Forelimb muscle (tissue), 1 donor: ENCODE measurements at regions not wholly inside any gene's neighbourhood (a gene's known extent, or its start where the extent isn't known, plus 50 kb on each side); places are given as distances from the start of the nearest gene placed in this dataset.

Source experiments
- DNase-seq: peaks from one replicate; pipeline ENCODE4 v3.0.0-alpha.2; 2013; ENCODE audit warnings: low read depth

GRCh38 chr2:8157621-8158430, 524.0 kb upstream of the ID2 start:
- DNase-seq = no peak

- no peak for DNase-seq
Measured at GRCh38 chr2:8158711-8159110, 523.1 kb upstream of the ID2 start.

DNA sequence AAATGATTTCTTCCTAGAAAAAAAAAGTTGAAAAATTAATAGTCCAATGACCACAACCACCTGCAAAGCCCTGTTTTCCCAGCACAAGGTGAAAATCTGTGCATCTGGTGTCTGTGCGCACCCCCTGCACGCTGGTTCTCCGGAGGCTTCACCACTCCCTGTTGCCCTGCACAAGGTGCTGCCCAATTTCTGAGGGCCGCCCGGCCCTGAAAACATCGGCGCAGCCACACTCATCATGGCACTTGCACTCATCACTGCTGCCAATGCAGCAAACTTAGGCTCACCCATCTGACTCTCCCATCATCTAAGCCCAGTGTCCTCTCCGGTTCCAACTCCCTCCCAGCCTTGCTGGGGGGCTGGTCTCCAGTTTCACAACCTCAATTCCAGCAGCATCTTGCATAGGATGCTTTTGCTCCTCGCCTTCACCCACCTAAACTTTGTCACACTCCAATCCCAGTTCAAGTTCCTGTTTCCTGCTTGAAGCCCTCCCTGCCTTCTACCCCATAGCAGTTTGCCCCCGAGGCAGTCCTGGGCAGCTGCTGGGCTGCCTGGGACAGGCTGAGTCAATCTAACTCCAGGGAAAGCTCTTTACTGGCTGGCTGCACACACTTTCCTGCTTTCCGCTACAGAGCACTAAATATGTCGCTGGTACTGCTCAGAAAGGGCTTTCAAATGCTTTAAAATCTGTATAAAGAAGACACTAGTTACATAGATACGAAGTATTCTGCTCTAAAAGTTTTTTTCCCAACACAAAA, 522.5 kb upstream of the ID2 start:
- DNase-seq = no peak

- DNase-seq = no peak
Measured at GRCh38 chr2:8159966-8160603, 521.8 kb upstream of the ID2 start.

DNA sequence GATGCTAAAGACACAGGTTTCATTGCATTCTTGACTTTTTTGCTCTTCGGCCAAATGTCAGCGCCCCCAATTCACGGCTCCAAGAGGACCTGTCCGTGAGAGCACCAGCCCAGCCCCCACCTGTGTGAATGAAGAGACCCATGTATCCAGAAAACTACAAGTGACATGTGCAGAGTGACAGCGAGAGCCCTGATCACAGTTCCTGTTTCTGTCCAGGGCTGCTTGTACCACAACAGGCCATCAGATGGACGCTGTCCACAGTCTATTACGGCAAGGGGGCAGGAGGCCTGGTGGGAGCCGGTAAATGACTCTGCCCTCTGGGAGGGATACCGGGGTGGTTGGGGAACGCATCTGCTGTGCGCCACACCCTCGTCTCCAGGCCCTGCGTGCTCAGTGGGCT, 520.9 kb upstream of the ID2 start:
- DNase-seq = no peak

DNA sequence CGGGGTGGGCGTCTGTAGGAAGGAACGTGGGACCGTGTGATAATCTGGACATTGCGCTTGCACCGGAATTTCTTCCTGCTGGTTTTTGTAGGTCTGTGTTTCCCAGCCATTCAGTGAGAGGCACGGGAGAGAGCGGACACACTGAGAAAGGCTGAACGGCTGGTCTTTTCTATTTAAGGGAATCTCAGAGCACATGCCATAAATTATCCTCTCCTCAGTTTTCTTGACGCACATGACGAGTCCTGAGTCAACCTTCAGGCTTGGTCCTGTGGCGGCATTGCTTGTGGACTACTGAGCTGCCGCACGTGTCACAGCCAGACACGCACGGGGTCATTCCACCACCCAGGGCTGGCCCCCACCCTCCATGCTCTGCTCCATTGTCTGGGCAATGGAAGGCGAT, 519.3 kb upstream of the ID2 start:
- no peak for DNase-seq

GRCh38 chr2:8165550-8165949, 516.3 kb upstream of the ID2 start:
- no peak for DNase-seq

DNA sequence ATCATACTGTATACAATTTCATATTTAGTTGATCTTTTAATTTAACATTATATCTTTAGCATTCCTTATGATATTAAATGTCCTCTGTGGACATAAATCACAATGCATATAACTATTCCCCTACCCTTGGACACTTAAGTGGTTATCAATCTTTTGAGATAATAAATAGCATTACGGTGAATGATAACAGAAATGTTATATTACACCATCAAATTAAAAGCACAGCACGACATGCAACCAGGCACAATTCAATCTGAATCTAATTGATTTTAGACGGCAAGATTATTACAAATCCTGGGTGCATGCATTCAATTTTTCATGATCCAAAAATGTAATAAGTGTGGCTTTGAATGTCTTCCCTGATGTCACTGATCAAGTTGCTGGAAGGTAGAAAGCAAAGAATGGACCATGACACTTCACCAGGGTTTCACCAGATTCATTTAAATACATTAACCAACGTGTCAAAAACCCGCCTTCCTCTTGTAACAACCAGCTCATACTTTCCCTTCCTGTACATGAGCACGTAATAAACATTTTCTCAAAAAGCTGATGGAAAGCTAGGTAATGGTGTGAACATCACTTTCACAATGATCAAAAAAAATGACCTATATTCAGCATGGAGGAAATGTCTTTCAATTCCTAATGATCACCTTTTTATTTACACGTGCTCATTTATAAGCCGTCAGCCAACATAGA, 513.7 kb upstream of the ID2 start:
- no peak for DNase-seq

DNA sequence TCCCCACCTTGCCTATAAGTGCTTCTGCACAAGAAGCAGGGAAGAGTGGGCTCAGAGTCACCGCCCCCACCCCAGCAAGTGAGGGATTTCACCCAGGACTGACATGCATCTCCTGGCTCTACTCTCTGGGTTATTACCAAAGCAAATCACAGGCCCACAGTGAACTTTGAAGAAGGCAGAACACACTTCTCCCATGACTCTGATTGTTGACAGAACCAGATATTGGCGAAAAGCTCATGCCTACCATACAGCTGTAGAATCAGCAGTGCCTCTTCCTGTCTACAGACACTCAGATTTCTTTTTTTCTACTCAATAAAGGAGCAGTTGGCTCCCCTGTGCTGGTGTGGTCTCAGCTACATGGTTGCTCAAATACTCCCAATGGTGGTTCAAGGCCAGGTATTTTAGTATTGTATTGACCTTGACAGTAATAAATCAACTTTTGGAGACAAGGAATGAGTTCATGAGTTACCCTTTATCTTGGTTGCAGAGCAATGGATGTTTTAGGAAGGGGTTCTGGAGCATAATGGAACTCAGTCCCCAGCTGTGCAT, 512.9 kb upstream of the ID2 start:
- no peak for DNase-seq

- no peak for DNase-seq
Measured at GRCh38 chr2:8169443-8169842, 512.4 kb upstream of the ID2 start.

DNA sequence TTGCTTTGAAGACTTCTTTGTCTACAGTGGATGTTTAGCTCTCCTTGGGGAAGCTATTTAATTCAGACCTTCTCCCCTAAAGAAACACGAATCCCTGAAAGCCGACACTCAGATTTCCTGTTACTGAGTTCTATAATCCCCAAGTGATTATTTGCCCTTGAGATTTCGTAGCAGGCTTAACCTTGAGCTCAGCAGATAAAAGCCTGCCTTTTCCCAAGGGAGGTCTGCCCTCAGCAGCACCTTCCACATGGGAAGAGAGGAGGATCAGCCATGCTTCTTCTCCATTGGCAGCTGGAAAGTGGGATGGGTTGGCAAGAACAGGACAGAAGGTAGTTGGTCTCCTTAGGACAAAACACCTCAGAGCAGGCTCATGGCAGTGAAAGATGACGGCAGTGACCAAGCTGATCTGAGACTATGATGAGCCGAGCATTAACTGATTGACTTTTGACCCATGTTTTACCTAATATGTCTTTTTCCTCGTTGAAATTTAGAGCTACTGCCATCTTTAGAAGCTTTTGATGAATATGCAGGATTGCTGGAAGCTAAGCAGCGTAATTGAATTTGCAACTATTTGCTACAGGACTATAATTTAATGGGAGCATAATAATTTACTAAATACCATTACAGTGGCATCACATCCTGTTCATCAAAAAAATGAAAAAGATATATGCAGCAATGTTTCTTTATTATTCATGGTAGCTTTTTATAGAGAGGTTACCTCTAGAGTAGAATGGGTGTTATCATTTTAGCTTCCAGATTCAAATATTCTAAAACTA, 511.1 kb upstream of the ID2 start:
- no peak for DNase-seq

DNA sequence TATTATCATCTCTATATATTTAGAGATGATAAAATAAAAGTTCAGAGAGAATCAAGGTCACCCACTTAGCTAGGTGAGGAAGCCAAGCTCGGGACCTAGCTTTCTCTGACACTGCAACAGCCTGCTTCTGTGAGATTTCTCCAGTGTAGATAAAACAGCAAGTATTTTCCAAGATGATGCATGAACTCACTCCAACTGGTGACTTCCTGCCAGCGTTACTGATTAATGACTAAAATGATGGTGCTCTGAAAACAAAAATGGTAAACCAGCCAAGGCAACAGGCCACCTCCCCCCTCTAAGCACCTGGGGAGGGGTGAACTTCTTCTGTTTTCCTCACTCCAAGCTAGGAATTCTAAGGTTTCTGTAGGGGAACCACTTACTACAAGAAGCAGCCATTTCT, 510.2 kb upstream of the ID2 start:
- DNase-seq = no peak

DNA sequence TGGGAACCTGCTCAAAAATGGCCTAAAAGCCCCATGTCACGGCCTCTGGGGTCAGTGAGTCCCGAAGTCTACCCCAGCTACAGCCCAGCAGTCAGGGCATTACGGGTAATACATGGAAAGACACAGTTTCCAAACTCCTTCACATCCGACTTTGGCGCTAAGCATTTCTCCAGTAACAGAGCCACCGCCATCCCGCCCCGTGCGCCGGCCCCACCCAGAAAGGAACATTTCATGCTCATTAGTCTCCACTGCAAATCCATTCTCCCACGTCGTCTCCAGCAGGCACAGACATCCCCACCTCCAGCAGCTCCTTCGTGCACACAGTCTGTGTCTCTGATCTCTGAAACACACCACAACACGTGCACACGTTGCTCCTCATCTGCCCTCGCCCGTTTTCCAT, 509.2 kb upstream of the ID2 start:
- no peak for DNase-seq

DNA sequence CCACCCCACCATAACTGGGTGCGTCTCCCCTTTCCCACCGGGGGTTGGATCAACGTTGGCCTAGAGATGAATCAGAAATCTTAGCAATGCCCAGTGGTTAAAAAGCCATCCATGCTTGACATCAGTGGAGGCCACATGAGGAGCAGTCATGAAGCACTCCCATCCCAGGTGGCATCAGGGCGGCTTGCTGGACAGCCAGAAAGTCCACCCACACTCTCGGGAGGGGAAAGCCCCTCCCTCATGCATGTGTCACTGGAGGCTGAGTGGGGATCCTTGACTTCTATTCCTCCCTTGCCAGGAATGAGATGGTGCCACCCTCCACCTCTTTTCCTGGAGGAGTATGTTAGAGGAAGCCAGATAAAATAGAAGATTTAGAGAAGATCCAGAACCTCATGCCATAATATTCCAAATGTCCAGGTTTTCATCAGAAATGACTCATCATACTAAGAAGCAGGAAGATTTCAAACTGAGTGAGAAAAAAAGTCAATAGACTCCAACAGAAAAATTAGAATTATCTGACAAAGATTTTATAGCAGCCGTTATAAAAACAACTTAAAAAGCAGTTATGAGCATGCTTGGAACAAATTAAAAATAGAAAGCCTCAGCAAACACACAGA, 507.1 kb upstream of the ID2 start:
- DNase-seq = no peak

- no peak for DNase-seq
Measured at GRCh38 chr2:8176887-8177286, 505.0 kb upstream of the ID2 start.

DNA sequence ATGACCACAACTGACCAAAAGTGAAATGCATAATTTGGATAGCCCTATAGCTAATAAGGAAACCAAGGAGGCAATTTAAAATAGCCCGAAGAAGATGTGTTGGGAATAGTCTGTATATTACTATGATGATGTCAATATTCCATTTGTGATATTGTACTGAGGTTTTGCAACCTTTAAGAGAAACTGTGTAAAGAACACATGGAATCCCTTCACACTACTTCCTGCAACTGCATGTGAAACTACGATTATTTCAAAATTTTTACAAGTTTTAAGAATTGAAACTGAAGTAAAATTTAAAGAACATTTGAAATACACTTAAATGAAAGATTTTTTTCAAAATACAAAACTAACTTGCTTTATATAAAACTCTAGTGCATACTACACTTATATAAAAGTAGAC, 504.3 kb upstream of the ID2 start:
- DNase-seq = no peak

DNA sequence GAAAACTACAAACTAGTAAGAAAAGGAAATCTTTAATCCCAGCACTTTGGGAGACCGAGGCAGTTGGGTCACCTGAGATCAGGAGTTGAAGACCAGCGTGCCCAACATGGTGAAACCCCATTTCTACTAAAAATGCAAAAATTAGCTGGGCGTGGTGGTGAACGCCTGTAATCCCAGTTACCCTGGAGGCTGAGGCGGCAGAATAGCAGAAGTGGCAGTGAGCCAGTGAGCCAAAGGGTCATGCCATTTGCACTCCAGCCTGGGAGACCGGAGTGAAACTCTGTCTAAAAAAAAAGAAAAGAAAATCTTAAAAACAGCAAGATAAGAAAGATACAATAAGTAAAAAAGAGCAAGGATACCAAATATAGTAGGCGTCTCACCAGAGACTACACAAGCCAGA, 502.9 kb upstream of the ID2 start:
- no peak for DNase-seq

DNA sequence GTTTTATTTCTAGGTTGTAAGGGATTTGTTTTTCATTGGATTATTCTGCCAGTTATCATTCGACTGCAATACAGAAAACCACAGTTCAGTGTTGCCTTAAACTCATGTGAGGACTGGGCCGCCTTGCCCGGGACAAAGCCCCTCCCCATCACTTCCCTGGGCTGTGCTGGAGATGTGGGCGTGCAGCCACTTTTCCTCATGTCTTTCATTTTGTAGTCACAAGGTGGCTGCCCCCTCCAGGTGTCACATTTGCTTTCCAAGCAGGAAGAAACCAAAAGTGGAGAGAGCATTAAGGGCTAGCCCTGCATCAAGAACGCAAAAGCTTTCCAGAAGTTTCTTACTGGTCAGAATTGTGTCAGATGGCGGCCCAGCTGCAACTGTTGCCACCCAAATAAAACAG, 492.5 kb upstream of the ID2 start:
- no peak for DNase-seq

- DNase-seq = no peak
Measured at GRCh38 chr2:8190279-8190678, 491.6 kb upstream of the ID2 start.

DNA sequence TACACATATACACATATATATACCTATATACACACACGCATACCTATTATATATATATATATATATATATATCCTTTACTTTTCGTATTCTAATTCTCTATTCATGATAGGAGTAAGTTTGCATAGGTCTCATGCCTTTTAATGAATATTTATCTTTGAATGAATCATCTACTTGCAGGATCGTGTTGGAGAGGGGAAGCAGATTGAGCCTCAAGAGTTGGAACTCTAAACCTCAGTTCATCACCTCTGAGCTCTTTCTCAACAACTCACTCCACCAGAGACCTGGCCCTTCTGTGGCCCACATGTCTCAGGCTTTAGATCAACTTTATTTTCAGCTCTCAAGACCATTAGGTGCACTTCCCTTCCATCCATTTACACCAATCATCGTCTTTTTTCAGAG, 490.4 kb upstream of the ID2 start:
- DNase-seq = no peak

DNA sequence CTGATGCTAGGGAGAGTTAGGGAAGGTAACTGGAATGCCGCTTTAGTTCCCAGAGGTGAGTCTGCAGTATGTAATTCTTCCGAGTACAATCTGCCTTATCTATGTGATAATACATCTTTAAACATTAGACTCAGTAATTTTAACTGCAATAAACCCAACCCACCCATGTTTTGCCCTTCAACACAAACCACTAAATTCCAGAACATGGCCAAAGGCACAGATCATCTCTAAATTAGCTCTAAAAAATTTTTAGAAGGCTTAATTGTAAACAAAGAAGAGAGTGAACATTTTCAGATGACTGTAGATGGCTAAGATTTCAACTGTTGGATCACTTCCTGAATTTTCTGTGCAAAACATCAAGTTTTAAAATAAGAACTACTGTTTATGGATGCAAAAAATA, 488.7 kb upstream of the ID2 start:
- no peak for DNase-seq
